ENCODE measurements at regions not wholly inside any gene's neighbourhood (a gene's known extent, or its start where the extent isn't known, plus 50 kb on each side); places are given as distances from the start of the nearest gene placed in this dataset.

GRCh38 chr13:76500894-76501293 lies 385.3 kb downstream of the KCTD12 start:
- no peak for DNase-seq

- no peak for DNase-seq
Measured at GRCh38 chr13:76499891-76500290, 386.3 kb downstream of the KCTD12 start.

DNA sequence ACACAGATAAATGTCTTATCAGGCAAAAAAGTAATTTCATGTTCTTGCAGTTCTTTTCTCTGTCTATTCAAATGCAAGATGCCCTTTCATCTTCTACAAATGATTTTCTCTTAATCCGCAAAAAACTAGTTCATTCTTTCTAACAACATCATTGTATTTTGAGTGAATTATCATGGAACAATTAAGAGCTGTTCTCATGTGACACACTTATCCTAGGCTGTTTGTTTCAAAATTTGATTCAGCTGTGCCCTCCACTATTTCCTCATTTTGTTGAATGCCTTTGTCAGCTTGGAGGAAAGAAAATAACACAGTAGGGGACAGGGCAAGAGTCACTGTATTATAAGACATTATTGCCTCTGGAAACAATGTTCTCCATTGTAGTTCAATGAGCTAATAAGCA lies 396.9 kb downstream of the KCTD12 start:
- no peak for DNase-seq

DNA sequence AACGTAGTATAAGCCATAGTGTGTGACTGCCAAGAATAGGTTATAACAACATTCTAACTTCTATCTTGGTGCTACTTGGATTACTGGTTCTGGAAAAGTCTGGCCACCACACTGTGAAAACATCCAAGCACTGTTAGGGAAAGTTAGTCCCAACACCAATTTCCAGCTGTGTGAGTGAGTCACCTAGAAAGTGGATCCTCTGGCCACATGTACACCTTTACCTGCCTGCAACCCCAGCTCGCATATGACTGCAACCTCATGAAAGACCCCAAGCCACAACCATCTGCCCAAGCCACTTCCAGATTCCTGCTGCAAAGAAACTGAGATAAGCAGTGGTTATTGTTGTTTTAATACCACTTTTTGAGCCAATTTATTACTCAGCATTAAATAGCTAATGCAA lies 404.5 kb downstream of the KCTD12 start:
- DNase-seq = no peak

GRCh38 chr13:76474966-76475365 lies 411.2 kb downstream of the KCTD12 start:
- DNase-seq = no peak

GRCh38 chr13:76474356-76474755 lies 411.8 kb downstream of the KCTD12 start:
- no peak for DNase-seq

GRCh38 chr13:76473552-76474134 lies 412.6 kb downstream of the KCTD12 start:
- DNase-seq = peak; percentile 7 to 45 (median 32)

- no peak for DNase-seq
Measured at GRCh38 chr13:76472916-76473315, 413.3 kb downstream of the KCTD12 start.

GRCh38 chr13:76471486-76471885 lies 414.7 kb downstream of the KCTD12 start:
- no peak for DNase-seq

GRCh38 chr13:76470991-76471390 lies 415.2 kb downstream of the KCTD12 start:
- no peak for DNase-seq

GRCh38 chr13:76466043-76466442 lies 420.2 kb downstream of the KCTD12 start:
- no peak for DNase-seq

DNA sequence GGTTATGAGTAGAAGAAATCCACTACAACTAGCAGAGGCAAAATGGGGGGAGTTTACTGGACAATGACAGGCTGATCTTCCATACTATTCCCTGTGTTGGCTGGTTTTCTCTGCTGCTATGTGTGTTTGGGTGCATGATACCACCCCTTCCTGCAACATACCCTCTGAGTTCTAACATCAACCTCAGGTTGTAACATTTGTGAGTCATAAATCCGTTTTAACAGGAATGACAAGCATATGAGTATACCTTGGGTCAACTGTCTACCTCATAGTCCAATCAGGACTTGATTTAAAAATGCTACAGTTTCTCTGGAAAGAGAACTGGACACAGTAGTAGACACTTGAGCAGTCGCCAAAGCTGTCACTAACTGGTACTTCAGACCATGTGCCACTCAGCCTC lies 422.9 kb downstream of the KCTD12 start:
- DNase-seq = no peak

GRCh38 chr13:76461999-76462398 lies 424.2 kb downstream of the KCTD12 start:
- DNase-seq = no peak

DNA sequence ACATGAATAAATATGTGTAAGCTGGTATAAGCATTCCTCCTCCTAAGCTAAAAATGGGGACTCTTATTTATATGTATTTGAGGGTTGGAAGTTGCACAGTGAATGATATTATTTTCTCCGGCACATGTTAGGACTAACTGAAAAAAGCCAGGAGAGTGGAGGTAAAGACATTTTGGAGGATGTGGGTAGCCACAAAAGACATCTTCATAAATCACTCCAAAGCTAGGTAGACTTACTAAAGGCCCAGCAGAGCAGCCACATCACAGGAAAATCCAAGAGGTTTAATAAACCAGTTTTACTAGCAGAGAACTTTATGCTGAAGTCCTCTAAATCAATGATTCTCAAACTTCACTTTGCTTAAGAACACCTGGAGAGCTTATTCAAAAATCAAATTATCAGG lies 424.7 kb downstream of the KCTD12 start:
- DNase-seq = no peak

DNA sequence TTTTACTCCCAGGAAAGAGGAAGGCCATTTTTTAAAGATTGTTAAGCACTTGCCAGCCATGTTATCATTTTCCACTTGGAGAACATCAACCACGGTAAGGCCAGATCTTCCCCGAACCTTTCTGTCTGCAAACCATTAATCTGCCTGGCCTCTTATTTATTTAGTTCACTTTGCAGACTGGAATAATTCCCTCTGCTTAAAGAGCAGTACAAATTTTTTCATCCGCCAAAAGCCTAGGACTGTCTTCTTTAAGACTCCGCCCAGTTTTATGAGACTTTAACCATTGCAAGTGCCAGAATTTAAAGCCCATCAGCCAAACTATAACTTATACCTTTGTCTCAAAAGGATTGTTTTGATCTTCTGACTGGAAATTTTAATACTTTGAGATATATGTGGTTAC lies 426.3 kb downstream of the KCTD12 start:
- no peak for DNase-seq

DNA sequence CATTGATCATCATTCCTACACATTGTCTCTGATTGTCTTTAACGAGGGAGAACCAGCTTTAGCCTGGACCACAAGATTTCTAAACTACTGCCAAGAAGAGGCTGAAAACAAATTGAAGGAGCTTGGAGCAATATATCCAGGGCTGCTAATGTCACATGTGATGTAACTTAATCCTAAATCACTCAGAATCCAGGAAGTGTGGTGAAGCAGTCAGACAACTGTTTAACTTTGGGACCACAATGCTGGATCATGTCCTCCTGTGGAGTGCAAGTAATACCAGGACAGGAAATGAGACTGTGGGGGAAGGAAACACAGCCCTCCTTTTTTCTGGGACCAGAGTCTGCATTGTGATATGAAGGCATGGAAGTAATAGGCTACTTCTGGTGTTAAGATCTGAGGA lies 430.2 kb downstream of the KCTD12 start:
- no peak for DNase-seq

DNA sequence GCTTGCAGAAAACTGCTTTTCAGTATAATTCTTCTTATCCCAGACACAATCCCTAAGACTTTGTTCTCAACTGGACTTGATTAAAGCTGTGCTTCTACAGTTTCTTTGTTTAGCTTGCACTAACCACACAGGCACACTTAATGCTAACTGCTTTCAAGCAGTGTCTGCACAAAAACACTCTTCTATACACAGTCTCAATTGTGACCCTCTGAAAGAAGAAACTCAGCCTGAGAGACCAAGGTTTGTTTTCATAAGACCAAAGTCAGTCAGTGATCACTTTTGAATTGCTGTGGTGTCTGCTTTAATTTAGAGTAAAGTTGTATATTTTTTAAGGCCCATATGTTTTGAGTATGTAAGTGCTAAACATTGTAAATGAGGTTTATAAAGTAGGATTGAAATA lies 431.2 kb downstream of the KCTD12 start:
- DNase-seq = no peak

- DNase-seq = no peak
Measured at GRCh38 chr13:76449716-76450115, 436.5 kb downstream of the KCTD12 start.

- DNase-seq = no peak
Measured at GRCh38 chr13:76446191-76446590, 440.0 kb downstream of the KCTD12 start.

DNA sequence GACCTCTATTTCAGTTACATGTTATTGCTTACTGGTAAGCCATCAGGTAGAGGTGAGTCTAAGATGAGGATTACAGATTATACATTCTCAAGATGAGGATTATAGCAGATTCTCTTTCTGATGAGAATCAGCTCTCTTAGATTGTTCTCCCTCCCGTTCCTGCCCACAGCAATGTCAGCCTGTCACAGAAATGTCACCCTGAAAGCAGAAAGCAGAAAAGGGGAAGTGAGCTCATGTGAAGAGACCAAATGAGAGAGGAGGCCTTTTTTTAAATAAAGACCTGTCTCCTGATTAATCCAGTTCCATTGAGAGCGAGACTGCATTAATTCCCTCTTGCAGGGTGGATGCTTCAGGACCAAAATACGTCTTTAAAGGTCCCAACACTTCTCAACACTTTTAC lies 445.6 kb downstream of the KCTD12 start:
- DNase-seq = no peak

- DNase-seq = no peak
Measured at GRCh38 chr13:76439546-76439945, 446.7 kb downstream of the KCTD12 start.

- no peak for DNase-seq
Measured at GRCh38 chr13:76438050-76438449, 448.2 kb downstream of the KCTD12 start.

DNA sequence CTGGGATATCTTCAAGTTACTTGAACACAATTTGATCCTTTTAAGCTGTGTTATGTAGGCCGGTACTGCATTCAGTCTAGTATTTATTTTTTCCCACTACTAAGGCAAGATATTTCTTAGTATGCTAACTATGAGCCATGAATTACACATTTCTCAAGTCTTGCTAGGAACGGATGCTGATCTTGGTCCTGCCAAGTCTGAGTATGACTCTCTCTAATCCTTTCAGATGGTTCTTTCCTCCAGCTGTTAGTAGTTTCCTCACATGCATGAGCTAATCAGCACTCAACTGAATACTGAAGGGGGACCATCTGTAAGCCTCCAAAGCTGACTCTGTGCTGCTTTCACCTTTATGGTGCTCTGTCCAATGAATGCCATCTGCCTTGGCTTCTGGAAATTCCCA lies 460.3 kb downstream of the KCTD12 start:
- DNase-seq = no peak

DNA sequence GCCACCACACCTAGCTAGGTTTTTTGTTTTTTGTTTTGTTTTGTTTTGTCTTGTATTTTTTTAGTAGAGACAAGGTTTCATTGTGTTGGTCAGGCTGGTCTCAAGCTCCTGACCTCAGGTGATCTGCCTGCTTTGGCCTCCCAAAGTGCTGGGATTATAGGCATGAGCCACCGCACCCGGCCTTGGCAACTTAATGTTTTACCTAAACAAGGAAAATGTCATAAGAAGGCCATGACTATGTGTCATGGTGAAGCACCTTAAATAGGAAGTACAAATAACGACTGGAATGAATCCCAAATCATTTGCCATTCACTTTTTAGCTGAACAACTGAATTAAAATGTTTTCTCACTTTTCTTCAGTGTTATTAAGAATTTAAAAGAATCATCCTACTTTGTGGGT lies 465.2 kb downstream of the KCTD12 start:
- DNase-seq = no peak

DNA sequence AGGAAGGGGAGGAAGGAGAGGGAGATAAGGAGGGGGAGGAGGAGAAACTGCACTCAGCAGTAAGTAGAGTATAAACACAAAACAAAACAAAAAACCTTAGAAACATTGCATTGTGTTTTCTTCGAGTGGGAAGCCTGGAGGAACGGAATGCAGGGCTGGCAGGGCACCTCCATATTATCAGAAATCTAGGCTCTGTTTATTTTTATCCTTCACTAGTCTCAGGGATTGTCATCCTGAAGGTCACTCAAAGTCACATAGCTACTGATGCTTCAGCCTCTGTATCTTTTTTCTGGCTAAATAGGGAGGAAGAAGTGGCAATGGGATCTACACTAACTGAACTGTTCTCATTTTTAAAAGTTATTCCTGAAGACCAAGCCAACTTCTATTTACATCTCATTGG lies 467.8 kb downstream of the KCTD12 start:
- no peak for DNase-seq

DNA sequence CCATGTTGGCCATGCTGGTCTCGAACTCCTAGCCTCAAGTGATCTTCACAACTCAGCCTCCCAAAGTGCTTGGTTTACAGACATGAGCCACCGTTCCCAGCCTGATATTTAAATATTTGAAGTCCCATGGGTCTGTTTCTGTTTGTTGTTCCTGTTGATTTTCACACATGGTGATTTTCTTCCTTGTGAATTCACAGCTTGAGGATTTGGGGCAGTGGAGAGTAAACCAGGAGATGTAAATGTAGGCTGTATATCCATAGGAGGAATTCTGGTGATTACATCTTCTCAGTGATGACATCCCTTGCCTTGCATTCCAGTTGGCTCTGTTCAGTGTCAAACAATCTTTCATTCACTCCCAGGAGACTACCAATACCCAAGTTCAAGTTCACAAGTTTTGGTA lies 471.9 kb downstream of the KCTD12 start:
- no peak for DNase-seq
